ENCODE measurements at regions not wholly inside any gene's neighbourhood (a gene's known extent, or its start where the extent isn't known, plus 50 kb on each side); places are given as distances from the start of the nearest gene placed in this dataset.

- TF ChIP-seq POLR2A (IDR thresholded peaks at IDR 0.05): no peak
- TF ChIP-seq, protein P1, sequence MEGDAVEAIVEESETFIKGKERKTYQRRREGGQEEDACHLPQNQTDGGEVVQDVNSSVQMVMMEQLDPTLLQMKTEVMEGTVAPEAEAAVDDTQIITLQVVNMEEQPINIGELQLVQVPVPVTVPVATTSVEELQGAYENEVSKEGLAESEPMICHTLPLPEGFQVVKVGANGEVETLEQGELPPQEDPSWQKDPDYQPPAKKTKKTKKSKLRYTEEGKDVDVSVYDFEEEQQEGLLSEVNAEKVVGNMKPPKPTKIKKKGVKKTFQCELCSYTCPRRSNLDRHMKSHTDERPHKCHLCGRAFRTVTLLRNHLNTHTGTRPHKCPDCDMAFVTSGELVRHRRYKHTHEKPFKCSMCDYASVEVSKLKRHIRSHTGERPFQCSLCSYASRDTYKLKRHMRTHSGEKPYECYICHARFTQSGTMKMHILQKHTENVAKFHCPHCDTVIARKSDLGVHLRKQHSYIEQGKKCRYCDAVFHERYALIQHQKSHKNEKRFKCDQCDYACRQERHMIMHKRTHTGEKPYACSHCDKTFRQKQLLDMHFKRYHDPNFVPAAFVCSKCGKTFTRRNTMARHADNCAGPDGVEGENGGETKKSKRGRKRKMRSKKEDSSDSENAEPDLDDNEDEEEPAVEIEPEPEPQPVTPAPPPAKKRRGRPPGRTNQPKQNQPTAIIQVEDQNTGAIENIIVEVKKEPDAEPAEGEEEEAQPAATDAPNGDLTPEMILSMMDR (IDR thresholded peaks at IDR 0.05): no peak
Measured at GRCh38 chr10:124173298-124173900, 80.0 kb upstream of the CHST15 start.
